ENCODE measurements at regions not wholly inside any gene's neighbourhood (a gene's known extent, or its start where the extent isn't known, plus 50 kb on each side); places are given as distances from the start of the nearest gene placed in this dataset.

GRCh38 chr4:56183344-56183959, 203.8 kb downstream of the AASDH start:
- TF ChIP-seq SNAI2 (CRISPR knock-in tag; IDR thresholded peaks at IDR 0.05): no peak
- TF ChIP-seq BACH2 (CRISPR knock-in tag; IDR thresholded peaks at IDR 0.05; ENCODE audit: borderline replicate concordance): no peak
- no peak for TF ChIP-seq GLIS3 (CRISPR knock-in tag; IDR thresholded peaks at IDR 0.05)
- TF ChIP-seq PATZ1 (CRISPR knock-in tag; IDR thresholded peaks at IDR 0.05; ENCODE audit: borderline replicate concordance): no peak
- TF ChIP-seq OSR1 (CRISPR knock-in tag; IDR thresholded peaks at IDR 0.05): no peak
- TF ChIP-seq PPARA (CRISPR knock-in tag; IDR thresholded peaks at IDR 0.05; ENCODE audit: borderline replicate concordance): no peak
- TF ChIP-seq ZNF70 (CRISPR knock-in tag; IDR thresholded peaks at IDR 0.05): no peak
- no peak for TF ChIP-seq ARNTL (CRISPR knock-in tag; IDR thresholded peaks at IDR 0.05; ENCODE audit: borderline replicate concordance, low read depth)
